DOHH2 (cell line): ENCODE measurements at regions not wholly inside any gene's neighbourhood (a gene's known extent, or its start where the extent isn't known, plus 50 kb on each side); places are given as distances from the start of the nearest gene placed in this dataset.

ENCODE experiments used
- EZH2phosphoT487 ChIP-seq: fragments of 200-600 bp; sonication (generic); IDR thresholded peaks from 2 replicates; pipeline ENCODE4 v1.6.1; 2017; ENCODE audit warnings: borderline replicate concordance, mild to moderate bottlenecking, antibody characterized with exemption, low read length, moderate library complexity, mixed read lengths
- TF ChIP-seq, protein P1 (sequence below): fragments of 200-600 bp; sonication (generic); IDR thresholded peaks from one replicate; pipeline ENCODE4 v1.5.1; 2014; ENCODE audit warnings: antibody characterized with exemption, mild to moderate bottlenecking, low read depth, low read length; ENCODE audit not compliant: poor library complexity, severe bottlenecking

DNA sequence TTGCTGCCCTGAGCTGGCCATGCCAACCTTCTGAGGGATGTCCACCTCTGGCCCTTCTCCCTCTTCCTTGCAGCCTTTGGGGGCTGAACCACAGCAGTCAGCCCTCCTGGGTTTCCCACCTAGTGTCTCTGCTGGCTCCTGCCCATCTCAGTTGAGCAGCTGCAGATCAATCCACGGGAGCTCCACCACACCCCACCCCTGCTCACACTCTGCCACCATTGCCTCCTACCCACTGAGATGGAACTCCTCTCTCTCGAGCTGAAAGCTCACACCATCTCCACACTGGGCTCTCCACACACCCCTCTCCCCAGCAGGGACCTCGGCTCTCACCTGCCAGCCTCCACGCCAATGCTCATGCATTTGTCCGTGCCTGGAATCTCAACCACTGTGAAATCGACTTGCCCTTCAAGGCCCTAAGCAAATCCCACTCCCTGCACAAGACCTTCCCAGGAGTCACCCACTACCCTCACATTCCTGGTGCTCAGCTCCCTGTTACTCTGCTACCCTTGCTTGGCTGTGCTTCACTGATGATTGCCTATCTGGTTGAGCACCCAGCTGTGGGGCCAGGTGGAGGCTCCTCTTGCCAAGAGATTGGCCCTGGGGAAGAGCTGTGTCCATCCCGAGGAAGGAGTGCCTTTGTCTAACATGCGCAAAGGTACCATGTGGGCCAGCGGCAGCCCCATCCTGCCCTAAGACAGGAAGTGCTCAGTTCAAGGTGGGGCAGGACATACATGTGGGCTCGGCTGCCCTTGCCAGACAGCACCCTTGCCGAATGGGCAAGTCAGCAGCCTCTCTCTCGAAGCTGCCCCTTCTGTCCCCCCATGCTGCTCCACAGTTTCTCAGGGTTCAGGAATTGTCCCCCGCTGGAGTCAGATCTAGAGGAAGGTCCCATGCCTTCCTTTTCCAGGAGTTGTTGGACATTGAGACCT, 208.7 kb downstream of the CYP26B1 start:
- TF ChIP-seq, protein P1, sequence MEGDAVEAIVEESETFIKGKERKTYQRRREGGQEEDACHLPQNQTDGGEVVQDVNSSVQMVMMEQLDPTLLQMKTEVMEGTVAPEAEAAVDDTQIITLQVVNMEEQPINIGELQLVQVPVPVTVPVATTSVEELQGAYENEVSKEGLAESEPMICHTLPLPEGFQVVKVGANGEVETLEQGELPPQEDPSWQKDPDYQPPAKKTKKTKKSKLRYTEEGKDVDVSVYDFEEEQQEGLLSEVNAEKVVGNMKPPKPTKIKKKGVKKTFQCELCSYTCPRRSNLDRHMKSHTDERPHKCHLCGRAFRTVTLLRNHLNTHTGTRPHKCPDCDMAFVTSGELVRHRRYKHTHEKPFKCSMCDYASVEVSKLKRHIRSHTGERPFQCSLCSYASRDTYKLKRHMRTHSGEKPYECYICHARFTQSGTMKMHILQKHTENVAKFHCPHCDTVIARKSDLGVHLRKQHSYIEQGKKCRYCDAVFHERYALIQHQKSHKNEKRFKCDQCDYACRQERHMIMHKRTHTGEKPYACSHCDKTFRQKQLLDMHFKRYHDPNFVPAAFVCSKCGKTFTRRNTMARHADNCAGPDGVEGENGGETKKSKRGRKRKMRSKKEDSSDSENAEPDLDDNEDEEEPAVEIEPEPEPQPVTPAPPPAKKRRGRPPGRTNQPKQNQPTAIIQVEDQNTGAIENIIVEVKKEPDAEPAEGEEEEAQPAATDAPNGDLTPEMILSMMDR = no peak
- TF ChIP-seq EZH2phosphoT487 = no peak
